Activated CD4-positive, alpha-beta T cell treated with anti-CD3 and anti-CD28 coated beads, Interleukin-2, amount 50 U/mL, for 16 hours (primary cell): ENCODE measurements at regions not wholly inside any gene's neighbourhood (a gene's known extent, or its start where the extent isn't known, plus 50 kb on each side); places are given as distances from the start of the nearest gene placed in this dataset.

Experiments
- DNase-seq: peaks from one replicate; pipeline ENCODE4 v3.0.0-alpha.2; 2020

- no peak for DNase-seq
These were observed 348.3 kb upstream of the CDH6 start for GRCh38 chr5:30845194-30845593.

GRCh38 chr5:30843541-30843940, 349.9 kb upstream of the CDH6 start:
- DNase-seq: no peak

GRCh38 chr5:30839956-30840355, 353.5 kb upstream of the CDH6 start:
- no peak for DNase-seq

- DNase-seq: no peak
These were observed 354.5 kb upstream of the CDH6 start for GRCh38 chr5:30838936-30839496.

- DNase-seq: no peak
These were observed 361.0 kb upstream of the CDH6 start for GRCh38 chr5:30832519-30832918.

- no peak for DNase-seq
These were observed 361.9 kb upstream of the CDH6 start for GRCh38 chr5:30831605-30832004.

GRCh38 chr5:30831123-30831522, 362.4 kb upstream of the CDH6 start:
- no peak for DNase-seq

GRCh38 chr5:30811298-30811697, 382.2 kb upstream of the CDH6 start:
- no peak for DNase-seq

- no peak for DNase-seq
These were observed 383.6 kb upstream of the CDH6 start for GRCh38 chr5:30809933-30810332.

- DNase-seq: no peak
These were observed 384.5 kb upstream of the CDH6 start for GRCh38 chr5:30808996-30809395.

- no peak for DNase-seq
These were observed 388.6 kb upstream of the CDH6 start for GRCh38 chr5:30804739-30805505.

- no peak for DNase-seq
These were observed 390.4 kb upstream of the CDH6 start for GRCh38 chr5:30802961-30803705.

GRCh38 chr5:30781643-30782042, 411.8 kb upstream of the CDH6 start:
- no peak for DNase-seq

- no peak for DNase-seq
These were observed 425.3 kb upstream of the CDH6 start for GRCh38 chr5:30768056-30768690.

- no peak for DNase-seq
These were observed 427.8 kb upstream of the CDH6 start for GRCh38 chr5:30765706-30766105.

- DNase-seq: no peak
These were observed 428.3 kb upstream of the CDH6 start for GRCh38 chr5:30765227-30765626.

- DNase-seq: no peak
These were observed 428.8 kb upstream of the CDH6 start for GRCh38 chr5:30764704-30765103.

GRCh38 chr5:30759731-30760130, 433.8 kb upstream of the CDH6 start:
- DNase-seq: no peak

GRCh38 chr5:30752015-30752414, 441.5 kb upstream of the CDH6 start:
- no peak for DNase-seq

- DNase-seq: no peak
These were observed 443.5 kb upstream of the CDH6 start for GRCh38 chr5:30749971-30750370.

- no peak for DNase-seq
These were observed 446.1 kb upstream of the CDH6 start for GRCh38 chr5:30747412-30747811.

GRCh38 chr5:30736669-30737068, 456.8 kb upstream of the CDH6 start:
- no peak for DNase-seq

GRCh38 chr5:30734118-30734517, 459.4 kb upstream of the CDH6 start:
- no peak for DNase-seq

GRCh38 chr5:30725073-30725472, 468.4 kb upstream of the CDH6 start:
- DNase-seq: no peak
